ENCODE measurements at regions not wholly inside any gene's neighbourhood (a gene's known extent, or its start where the extent isn't known, plus 50 kb on each side); places are given as distances from the start of the nearest gene placed in this dataset.
"Not testable (repeated sequence)": the region's sequence is repeated elsewhere in the genome, so short reads cannot be mapped to it uniquely, and the experiment has no call there.

DNA sequence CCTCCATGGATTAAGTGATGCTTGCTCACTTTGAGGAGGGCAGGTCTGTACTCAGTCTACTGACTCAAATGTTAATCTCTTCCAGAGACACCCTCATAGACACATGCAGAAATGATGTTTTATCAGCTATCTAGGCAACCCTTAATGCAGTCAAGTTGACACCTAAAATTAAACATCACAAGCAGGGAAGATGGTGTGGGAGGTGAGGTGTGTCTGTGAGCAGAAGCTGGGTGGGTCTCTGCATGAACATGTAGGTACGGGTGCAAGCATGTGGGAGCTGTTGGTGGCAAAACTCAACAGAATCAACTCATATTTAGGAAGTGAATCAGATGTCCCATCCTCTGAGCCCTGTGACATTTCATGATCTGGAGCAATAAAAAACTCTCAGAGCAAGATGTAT is 249.2 kb upstream of the SGCG start:
- Histone ChIP-seq H3K9me3 (ENCODE audit: control insufficient read depth in 3 of 3, low read length in 3 of 3) (no peaks in the 10 kb centered on the region), H3K4me1 (ENCODE audit: control insufficient read depth in 3 of 3, insufficient read depth in 3 of 3, low read length in 3 of 3) (no peaks in the 10 kb centered on the region), H3K9ac (ENCODE audit: low read depth in 1 of 3, low read length in 3 of 3) (no peak overlapping the region), H3K27me3 (ENCODE audit: control insufficient read depth in 3 of 3, insufficient read depth in 3 of 3, low read length in 3 of 3) (no peaks in the 10 kb centered on the region), H3K4me3 (ENCODE audit: low read length in 3 of 3) (no peak overlapping the region), H3K36me3 (ENCODE audit: control insufficient read depth in 3 of 3, insufficient read depth in 3 of 3, low read length in 3 of 3) (peaks cover 0 to 3% (median 0%) of the 10 kb centered on the region in 3 donors), H3K27ac (ENCODE audit: low read depth, low read length) (no peak overlapping the region)

- H3K4me1 ChIP-seq (ENCODE audit: control insufficient read depth in 3 of 3, insufficient read depth in 3 of 3, low read length in 3 of 3); H3K27ac ChIP-seq (ENCODE audit: low read depth, low read length); H3K4me3 ChIP-seq (ENCODE audit: low read length in 3 of 3); H3K27me3 ChIP-seq (ENCODE audit: control insufficient read depth in 3 of 3, insufficient read depth in 3 of 3, low read length in 3 of 3); H3K36me3 ChIP-seq (ENCODE audit: control insufficient read depth in 3 of 3, insufficient read depth in 3 of 3, low read length in 3 of 3); H3K9me3 ChIP-seq (ENCODE audit: control insufficient read depth in 3 of 3, low read length in 3 of 3); H3K9ac ChIP-seq (ENCODE audit: low read depth in 1 of 3, low read length in 3 of 3): not testable (repeated sequence)
Measured at GRCh38 chr13:22932632-22933412, 248.0 kb upstream of the SGCG start.

DNA sequence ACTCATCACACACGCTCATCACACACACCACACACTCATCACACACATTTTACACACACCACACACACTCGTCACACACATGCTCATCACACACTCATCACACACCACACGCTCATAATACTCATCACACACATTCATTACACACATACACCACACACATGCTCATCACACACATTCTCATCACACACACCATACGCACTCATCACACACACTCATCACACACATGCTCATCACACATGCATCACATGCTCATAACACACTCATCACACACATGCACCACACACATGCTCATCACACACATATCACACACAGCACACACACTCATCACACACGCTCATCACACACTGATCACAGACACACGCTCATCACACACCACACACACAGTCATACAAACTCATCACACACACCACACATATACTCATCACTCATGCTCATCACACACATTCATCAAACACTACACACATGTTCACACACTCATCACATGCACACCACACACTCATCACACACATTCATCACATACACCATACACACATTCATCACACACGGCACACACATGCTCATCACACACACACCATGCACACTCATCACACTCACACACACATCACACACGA is 247.1 kb upstream of the SGCG start:
- Histone ChIP-seq H3K9ac (ENCODE audit: low read depth in 1 of 3, low read length in 3 of 3) (no peak overlapping the region), H3K36me3 (ENCODE audit: control insufficient read depth in 3 of 3, insufficient read depth in 3 of 3, low read length in 3 of 3) (peaks cover 0 to 3% (median 0%) of the 10 kb centered on the region in 3 donors), H3K4me3 (ENCODE audit: low read length in 3 of 3) (no peak overlapping the region), H3K9me3 (ENCODE audit: control insufficient read depth in 3 of 3, low read length in 3 of 3) (no peaks in the 10 kb centered on the region), H3K27me3 (ENCODE audit: control insufficient read depth in 3 of 3, insufficient read depth in 3 of 3, low read length in 3 of 3) (no peaks in the 10 kb centered on the region), H3K27ac (ENCODE audit: low read depth, low read length) (no peak overlapping the region), H3K4me1 (ENCODE audit: control insufficient read depth in 3 of 3, insufficient read depth in 3 of 3, low read length in 3 of 3) (no peaks in the 10 kb centered on the region)

GRCh38 chr13:22934744-22935523 is 245.8 kb upstream of the SGCG start:
- Histone ChIP-seq H3K4me1 (ENCODE audit: control insufficient read depth in 3 of 3, insufficient read depth in 3 of 3, low read length in 3 of 3) (no peaks in the 10 kb centered on the region), H3K27ac (ENCODE audit: low read depth, low read length) (no peak overlapping the region), H3K36me3 (ENCODE audit: control insufficient read depth in 3 of 3, insufficient read depth in 3 of 3, low read length in 3 of 3) (peaks cover 0 to 3% (median 0%) of the 10 kb centered on the region in 3 donors), H3K9ac (ENCODE audit: low read depth in 1 of 3, low read length in 3 of 3) (no peak overlapping the region), H3K4me3 (ENCODE audit: low read length in 3 of 3) (no peak overlapping the region), H3K9me3 (ENCODE audit: control insufficient read depth in 3 of 3, low read length in 3 of 3) (no peaks in the 10 kb centered on the region), H3K27me3 (ENCODE audit: control insufficient read depth in 3 of 3, insufficient read depth in 3 of 3, low read length in 3 of 3) (no peaks in the 10 kb centered on the region)

DNA sequence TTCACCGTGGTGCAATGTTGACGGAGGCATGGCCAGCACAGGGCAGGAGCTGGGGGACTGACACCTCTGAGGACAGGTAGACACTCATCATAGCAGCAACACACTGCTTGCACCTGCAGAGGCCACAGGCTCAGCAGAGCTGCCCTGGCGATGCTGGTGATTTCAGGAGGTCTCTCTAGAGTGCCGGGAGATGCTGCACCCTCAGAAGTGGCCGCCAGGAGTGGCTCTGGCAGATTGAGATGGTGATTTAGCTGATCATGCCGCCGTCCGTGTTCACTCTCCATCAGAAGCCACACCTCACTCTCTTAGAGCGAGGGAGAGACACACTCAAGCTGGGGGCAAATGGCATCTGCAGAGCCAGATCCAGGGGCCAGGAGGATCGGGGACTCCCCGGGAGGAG is 244.6 kb upstream of the SGCG start:
- Histone ChIP-seq H3K4me3 (ENCODE audit: low read length in 3 of 3) (no peak overlapping the region), H3K9me3 (ENCODE audit: control insufficient read depth in 3 of 3, low read length in 3 of 3) (no peaks in the 10 kb centered on the region), H3K36me3 (ENCODE audit: control insufficient read depth in 3 of 3, insufficient read depth in 3 of 3, low read length in 3 of 3) (peaks cover 0 to 3% (median 0%) of the 10 kb centered on the region in 3 donors), H3K27me3 (ENCODE audit: control insufficient read depth in 3 of 3, insufficient read depth in 3 of 3, low read length in 3 of 3) (no peaks in the 10 kb centered on the region), H3K9ac (ENCODE audit: low read depth in 1 of 3, low read length in 3 of 3) (no peak overlapping the region), H3K4me1 (ENCODE audit: control insufficient read depth in 3 of 3, insufficient read depth in 3 of 3, low read length in 3 of 3) (no peaks in the 10 kb centered on the region), H3K27ac (ENCODE audit: low read depth, low read length) (no peak overlapping the region)

- Histone ChIP-seq H3K9me3 (ENCODE audit: control insufficient read depth in 3 of 3, low read length in 3 of 3) (no peaks in the 10 kb centered on the region), H3K4me3 (ENCODE audit: low read length in 3 of 3) (no peak overlapping the region), H3K27me3 (ENCODE audit: control insufficient read depth in 3 of 3, insufficient read depth in 3 of 3, low read length in 3 of 3) (no peaks in the 10 kb centered on the region), H3K9ac (ENCODE audit: low read depth in 1 of 3, low read length in 3 of 3) (no peak overlapping the region), H3K27ac (ENCODE audit: low read depth, low read length) (no peak overlapping the region), H3K4me1 (ENCODE audit: control insufficient read depth in 3 of 3, insufficient read depth in 3 of 3, low read length in 3 of 3) (no peaks in the 10 kb centered on the region), H3K36me3 (ENCODE audit: control insufficient read depth in 3 of 3, insufficient read depth in 3 of 3, low read length in 3 of 3) (peaks cover 0 to 3% (median 0%) of the 10 kb centered on the region in 3 donors)
Measured at GRCh38 chr13:22937241-22937640, 243.5 kb upstream of the SGCG start.

DNA sequence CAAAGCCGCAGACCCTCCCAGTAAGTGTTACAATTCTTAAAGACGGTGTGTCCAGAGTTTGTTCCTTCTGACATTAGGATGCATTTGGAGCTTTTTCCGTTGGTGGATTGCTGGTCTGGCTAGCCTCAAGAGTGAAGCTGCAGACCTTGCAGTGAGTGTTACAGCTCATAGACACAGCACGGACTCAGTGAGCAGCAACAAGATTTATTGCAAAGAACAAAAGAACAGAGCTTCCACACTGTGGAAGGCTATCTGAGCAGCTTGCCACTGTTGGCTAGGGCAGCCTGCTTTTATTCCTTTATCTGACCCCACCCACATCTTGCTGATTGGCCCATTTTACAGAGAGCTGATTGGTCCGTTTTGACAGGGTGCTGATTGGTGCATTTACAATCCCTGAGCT is 242.8 kb upstream of the SGCG start:
- Histone ChIP-seq H3K4me3 (ENCODE audit: low read length in 3 of 3) (no peak overlapping the region), H3K9me3 (ENCODE audit: control insufficient read depth in 3 of 3, low read length in 3 of 3) (no peaks in the 10 kb centered on the region), H3K36me3 (ENCODE audit: control insufficient read depth in 3 of 3, insufficient read depth in 3 of 3, low read length in 3 of 3) (peaks cover 0 to 3% (median 0%) of the 10 kb centered on the region in 3 donors), H3K4me1 (ENCODE audit: control insufficient read depth in 3 of 3, insufficient read depth in 3 of 3, low read length in 3 of 3) (no peaks in the 10 kb centered on the region), H3K27ac (ENCODE audit: low read depth, low read length) (no peak overlapping the region), H3K27me3 (ENCODE audit: control insufficient read depth in 3 of 3, insufficient read depth in 3 of 3, low read length in 3 of 3) (no peaks in the 10 kb centered on the region), H3K9ac (ENCODE audit: low read depth in 1 of 3, low read length in 3 of 3) (no peak overlapping the region)

- H3K27me3 ChIP-seq (ENCODE audit: control insufficient read depth in 3 of 3, insufficient read depth in 3 of 3, low read length in 3 of 3) = no peaks in the 10 kb centered on the region
- no peak overlapping the region for H3K9ac ChIP-seq (ENCODE audit: low read depth in 1 of 3, low read length in 3 of 3)
- no peaks in the 10 kb centered on the region for H3K4me1 ChIP-seq (ENCODE audit: control insufficient read depth in 3 of 3, insufficient read depth in 3 of 3, low read length in 3 of 3)
- H3K36me3 ChIP-seq (ENCODE audit: control insufficient read depth in 3 of 3, insufficient read depth in 3 of 3, low read length in 3 of 3) = peaks cover 0 to 3% (median 0%) of the 10 kb centered on the region in 3 donors
- H3K27ac ChIP-seq (ENCODE audit: low read depth, low read length) = no peak overlapping the region
- H3K4me3 ChIP-seq (ENCODE audit: low read length in 3 of 3) = no peak overlapping the region
- no peaks in the 10 kb centered on the region for H3K9me3 ChIP-seq (ENCODE audit: control insufficient read depth in 3 of 3, low read length in 3 of 3)
Measured at GRCh38 chr13:22938576-22938975, 242.2 kb upstream of the SGCG start.

- no peaks in the 10 kb centered on the region for H3K36me3 ChIP-seq (ENCODE audit: control insufficient read depth in 3 of 3, insufficient read depth in 3 of 3, low read length in 3 of 3)
Measured at GRCh38 chr13:22939157-22939556, 241.6 kb upstream of the SGCG start.

More at GRCh38 chr13:22939157-22939556, 241.6 kb upstream of the SGCG start:
- Histone ChIP-seq H3K9me3 (ENCODE audit: control insufficient read depth in 3 of 3, low read length in 3 of 3) (no peaks in the 10 kb centered on the region), H3K4me3 (ENCODE audit: low read length in 3 of 3) (no peak overlapping the region), H3K9ac (ENCODE audit: low read depth in 1 of 3, low read length in 3 of 3) (no peak overlapping the region), H3K27me3 (ENCODE audit: control insufficient read depth in 3 of 3, insufficient read depth in 3 of 3, low read length in 3 of 3) (no peaks in the 10 kb centered on the region), H3K4me1 (ENCODE audit: control insufficient read depth in 3 of 3, insufficient read depth in 3 of 3, low read length in 3 of 3) (no peaks in the 10 kb centered on the region), H3K27ac (ENCODE audit: low read depth, low read length) (no peak overlapping the region)

All from skeletal muscle tissue (tissue), 3 donors.